ENCODE measurements at regions not wholly inside any gene's neighbourhood (a gene's known extent, or its start where the extent isn't known, plus 50 kb on each side); places are given as distances from the start of the nearest gene placed in this dataset.

DNA sequence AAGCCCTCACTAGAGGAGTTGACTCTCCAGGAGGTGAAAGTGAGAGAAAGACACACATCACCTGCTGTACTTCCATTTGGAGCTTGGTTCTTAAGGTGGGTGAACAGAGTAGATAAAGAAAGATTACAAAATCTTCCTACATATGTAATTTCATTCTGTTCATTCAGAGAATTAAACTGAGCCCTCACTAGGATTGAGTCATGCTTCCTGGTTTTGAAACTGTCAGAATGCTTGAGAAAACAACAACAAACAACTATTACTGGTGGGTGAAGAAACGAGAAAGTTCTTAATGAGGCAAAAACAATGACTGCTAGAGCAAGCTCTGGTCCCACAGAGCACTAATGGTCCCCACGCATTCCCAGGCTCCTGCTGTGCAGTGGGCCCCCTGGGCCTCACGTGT is 841.7 kb downstream of the VRK1 start:
- peaks cover 53% of the 10 kb centered on the region for H3K4me1 Mint-ChIP-seq (ENCODE audit: low read depth)
- no peaks in the 10 kb centered on the region for H3K9me3 Mint-ChIP-seq
- intact Hi-C loops (cut with micrococcal nuclease), result loop anchor here (5.0 kb wide), 2 partner anchors 68 to 182 kb away; no protein-coding TSS in a partner anchor
- peak overlapping the region; percentile 64 for H3K27ac Mint-ChIP-seq
- no peak for DNase-seq (ENCODE audit: low spot score)
- no peak overlapping the region for H3K4me3 Mint-ChIP-seq (ENCODE audit: low read depth)
- H3K36me3 Mint-ChIP-seq (ENCODE audit: low read depth), result no peaks in the 10 kb centered on the region
- no peaks in the 10 kb centered on the region for H3K27me3 Mint-ChIP-seq (ENCODE audit: low read depth)

DNA sequence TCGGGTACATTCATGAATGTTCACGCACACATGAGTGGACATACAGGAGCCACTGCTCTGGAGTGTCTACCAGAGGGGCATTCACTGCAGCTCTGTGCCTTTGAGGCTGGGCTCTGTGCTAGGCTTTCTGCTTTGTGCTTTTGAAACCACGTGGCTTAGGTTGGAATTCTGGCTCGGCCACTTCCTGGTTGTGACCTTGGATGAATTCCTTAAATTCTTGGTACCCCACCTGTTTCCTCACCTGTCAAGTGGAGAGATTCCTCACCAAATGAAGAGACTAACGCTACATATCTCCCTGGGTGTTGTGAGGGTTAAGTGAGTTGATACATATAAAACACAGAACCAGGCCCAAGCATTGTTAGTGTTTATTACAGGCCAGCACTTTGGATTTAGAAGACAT is 842.8 kb downstream of the VRK1 start:
- Mint-ChIP-seq H3K4me1 (ENCODE audit: low read depth) (peaks cover 43% of the 10 kb centered on the region), H3K27ac (no peak overlapping the region), H3K9me3 (no peaks in the 10 kb centered on the region), H3K4me3 (ENCODE audit: low read depth) (no peak overlapping the region), H3K36me3 (ENCODE audit: low read depth) (no peaks in the 10 kb centered on the region), H3K27me3 (ENCODE audit: low read depth) (no peaks in the 10 kb centered on the region)
- intact Hi-C loops (cut with micrococcal nuclease), result no loop called here
- DNase-seq (ENCODE audit: low spot score), result no peak

GRCh38 chr14:97641827-97642226 is 844.6 kb downstream of the VRK1 start:
- DNase-seq (ENCODE audit: low spot score), result no peak
- Mint-ChIP-seq H3K9me3 (no peaks in the 10 kb centered on the region), H3K4me3 (ENCODE audit: low read depth) (no peak overlapping the region), H3K4me1 (ENCODE audit: low read depth) (peaks cover 41% of the 10 kb centered on the region), H3K27ac (no peak overlapping the region), H3K27me3 (ENCODE audit: low read depth) (no peaks in the 10 kb centered on the region), H3K36me3 (ENCODE audit: low read depth) (no peaks in the 10 kb centered on the region)
- intact Hi-C loops (cut with micrococcal nuclease), result no loop called here

DNA sequence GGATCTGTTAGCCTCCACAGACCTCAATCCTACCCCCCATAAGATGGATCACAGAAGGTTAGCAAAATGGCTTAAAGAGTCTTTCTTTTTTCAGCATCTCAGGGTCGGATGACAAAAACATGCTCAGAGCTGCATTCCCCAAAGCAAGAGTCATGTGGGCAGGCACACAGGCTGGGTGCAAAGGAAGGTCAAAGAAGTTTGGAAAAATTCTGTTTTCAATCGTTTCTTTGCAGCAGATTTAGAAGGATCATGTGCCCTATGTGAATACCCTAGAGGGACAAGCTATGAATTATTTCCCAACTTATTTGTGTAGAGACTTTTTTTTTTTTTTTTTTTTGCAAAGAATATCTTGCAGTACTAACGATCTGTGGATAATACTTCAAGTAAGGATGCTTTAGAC is 845.4 kb downstream of the VRK1 start:
- Mint-ChIP-seq H3K27me3 (ENCODE audit: low read depth) (no peaks in the 10 kb centered on the region), H3K4me1 (ENCODE audit: low read depth) (peaks cover 34% of the 10 kb centered on the region), H3K9me3 (no peaks in the 10 kb centered on the region), H3K27ac (no peak overlapping the region), H3K36me3 (ENCODE audit: low read depth) (no peaks in the 10 kb centered on the region), H3K4me3 (ENCODE audit: low read depth) (no peak overlapping the region)
- no peak for DNase-seq (ENCODE audit: low spot score)
- intact Hi-C loops (cut with micrococcal nuclease), result no loop called here

- peaks cover 18% of the 10 kb centered on the region for H3K4me1 Mint-ChIP-seq (ENCODE audit: low read depth)
- H3K27me3 Mint-ChIP-seq (ENCODE audit: low read depth), result no peaks in the 10 kb centered on the region
- H3K9me3 Mint-ChIP-seq, result no peaks in the 10 kb centered on the region
- DNase-seq (ENCODE audit: low spot score), result no peak
- intact Hi-C loops (cut with micrococcal nuclease), result no loop called here
- no peak overlapping the region for H3K27ac Mint-ChIP-seq
- no peaks in the 10 kb centered on the region for H3K36me3 Mint-ChIP-seq (ENCODE audit: low read depth)
- H3K4me3 Mint-ChIP-seq (ENCODE audit: low read depth), result no peak overlapping the region
These were observed 847.2 kb downstream of the VRK1 start for GRCh38 chr14:97644365-97644764.

- Mint-ChIP-seq H3K27me3 (ENCODE audit: low read depth) (no peaks in the 10 kb centered on the region), H3K27ac (no peak overlapping the region), H3K9me3 (no peaks in the 10 kb centered on the region), H3K4me1 (ENCODE audit: low read depth) (no peaks in the 10 kb centered on the region), H3K4me3 (ENCODE audit: low read depth) (no peak overlapping the region), H3K36me3 (ENCODE audit: low read depth) (no peaks in the 10 kb centered on the region)
- no peak for DNase-seq (ENCODE audit: low spot score)
- intact Hi-C loops (cut with micrococcal nuclease), result no loop called here
These were observed 852.6 kb downstream of the VRK1 start for GRCh38 chr14:97649752-97650151.

DNA sequence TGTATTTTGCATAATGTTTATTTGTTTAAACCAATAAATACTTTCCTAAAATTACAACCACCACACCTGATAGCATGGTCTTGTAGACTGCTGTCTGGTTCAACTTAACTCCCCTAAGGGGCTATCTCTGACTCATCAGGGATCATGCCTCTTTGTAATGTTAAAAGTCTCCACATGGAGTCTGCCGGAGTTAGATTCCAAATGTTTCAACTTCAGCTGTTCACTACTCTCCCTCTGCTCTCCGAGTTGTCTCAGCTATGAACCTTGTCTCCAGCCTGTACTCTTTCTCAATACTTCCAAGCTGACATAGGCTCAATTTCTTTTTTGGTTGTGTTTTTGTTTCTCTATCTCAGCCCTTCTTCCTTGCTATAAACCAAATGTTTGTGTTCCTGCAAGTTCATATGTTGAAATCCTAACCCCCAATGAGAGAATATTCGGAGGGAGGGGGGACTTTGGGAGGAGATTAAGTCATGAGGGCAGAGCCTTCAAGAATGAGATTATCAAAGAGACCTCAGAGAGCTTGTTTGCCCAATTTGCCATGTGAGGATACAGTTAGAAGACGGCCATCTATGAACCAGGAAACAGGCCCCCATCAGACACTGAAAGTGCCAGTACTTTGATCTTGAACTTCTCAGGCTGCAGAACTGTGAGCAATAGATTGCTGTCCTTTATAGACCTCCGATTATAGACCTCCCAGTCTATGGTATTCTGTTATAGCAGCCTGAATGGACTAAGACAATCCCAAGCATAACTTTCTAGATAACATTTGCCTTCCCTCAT is 858.2 kb downstream of the VRK1 start:
- peaks cover 3% of the 10 kb centered on the region for H3K4me1 Mint-ChIP-seq (ENCODE audit: low read depth)
- no peaks in the 10 kb centered on the region for H3K36me3 Mint-ChIP-seq (ENCODE audit: low read depth)
- DNase-seq (ENCODE audit: low spot score), result no peak
- no peaks in the 10 kb centered on the region for H3K9me3 Mint-ChIP-seq
- no peaks in the 10 kb centered on the region for H3K27me3 Mint-ChIP-seq (ENCODE audit: low read depth)
- no peak overlapping the region for H3K4me3 Mint-ChIP-seq (ENCODE audit: low read depth)
- intact Hi-C loops (cut with micrococcal nuclease), result no loop called here
- H3K27ac Mint-ChIP-seq, result no peak overlapping the region

- no peak overlapping the region for H3K27ac Mint-ChIP-seq
- no peak for DNase-seq (ENCODE audit: low spot score)
- no peaks in the 10 kb centered on the region for H3K27me3 Mint-ChIP-seq (ENCODE audit: low read depth)
- no peaks in the 10 kb centered on the region for H3K9me3 Mint-ChIP-seq
- no peak overlapping the region for H3K4me3 Mint-ChIP-seq (ENCODE audit: low read depth)
- H3K36me3 Mint-ChIP-seq (ENCODE audit: low read depth), result no peaks in the 10 kb centered on the region
- intact Hi-C loops (cut with micrococcal nuclease), result no loop called here
- peaks cover 3% of the 10 kb centered on the region for H3K4me1 Mint-ChIP-seq (ENCODE audit: low read depth)
These were observed 860.4 kb downstream of the VRK1 start for GRCh38 chr14:97657609-97658008.

DNA sequence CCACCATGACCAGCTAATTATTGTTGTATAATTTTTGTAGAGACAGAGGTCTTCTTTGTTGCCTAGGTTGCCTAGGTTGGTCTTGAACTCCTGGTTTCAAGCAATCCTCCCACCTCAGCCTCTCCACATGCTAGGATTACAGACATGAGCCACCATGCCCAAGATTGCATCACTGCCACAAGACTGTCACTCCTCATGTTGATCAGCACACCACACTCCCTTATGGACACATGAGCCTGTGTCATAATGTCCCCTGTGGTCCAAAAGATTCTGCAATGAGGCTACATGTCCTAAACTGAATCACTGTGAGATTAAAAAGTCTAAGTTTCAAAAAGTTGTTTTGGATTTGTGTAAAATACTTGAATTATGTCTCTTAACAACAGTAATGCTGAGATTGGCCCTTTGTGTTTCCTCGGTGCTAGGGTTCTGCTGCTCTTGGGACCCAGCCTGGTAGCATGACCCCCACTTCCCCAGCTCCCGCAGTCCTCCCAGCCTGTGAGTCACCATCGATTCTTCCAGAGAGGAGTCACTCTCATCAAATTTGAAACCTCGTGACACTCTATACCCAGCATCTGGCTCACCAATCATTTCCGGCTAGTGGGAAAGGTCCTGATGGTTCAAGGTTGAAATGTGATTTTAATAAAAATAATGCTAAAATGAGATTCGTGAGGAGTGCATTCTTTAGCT is 890.9 kb downstream of the VRK1 start:
- no peak for DNase-seq (ENCODE audit: low spot score)
- H3K27ac Mint-ChIP-seq, result no peak overlapping the region
- no peaks in the 10 kb centered on the region for H3K36me3 Mint-ChIP-seq (ENCODE audit: low read depth)
- no peak overlapping the region for H3K4me3 Mint-ChIP-seq (ENCODE audit: low read depth)
- peaks cover 16% of the 10 kb centered on the region for H3K4me1 Mint-ChIP-seq (ENCODE audit: low read depth)
- no peaks in the 10 kb centered on the region for H3K27me3 Mint-ChIP-seq (ENCODE audit: low read depth)
- intact Hi-C loops (cut with micrococcal nuclease), result no loop called here
- H3K9me3 Mint-ChIP-seq, result no peaks in the 10 kb centered on the region

DNA sequence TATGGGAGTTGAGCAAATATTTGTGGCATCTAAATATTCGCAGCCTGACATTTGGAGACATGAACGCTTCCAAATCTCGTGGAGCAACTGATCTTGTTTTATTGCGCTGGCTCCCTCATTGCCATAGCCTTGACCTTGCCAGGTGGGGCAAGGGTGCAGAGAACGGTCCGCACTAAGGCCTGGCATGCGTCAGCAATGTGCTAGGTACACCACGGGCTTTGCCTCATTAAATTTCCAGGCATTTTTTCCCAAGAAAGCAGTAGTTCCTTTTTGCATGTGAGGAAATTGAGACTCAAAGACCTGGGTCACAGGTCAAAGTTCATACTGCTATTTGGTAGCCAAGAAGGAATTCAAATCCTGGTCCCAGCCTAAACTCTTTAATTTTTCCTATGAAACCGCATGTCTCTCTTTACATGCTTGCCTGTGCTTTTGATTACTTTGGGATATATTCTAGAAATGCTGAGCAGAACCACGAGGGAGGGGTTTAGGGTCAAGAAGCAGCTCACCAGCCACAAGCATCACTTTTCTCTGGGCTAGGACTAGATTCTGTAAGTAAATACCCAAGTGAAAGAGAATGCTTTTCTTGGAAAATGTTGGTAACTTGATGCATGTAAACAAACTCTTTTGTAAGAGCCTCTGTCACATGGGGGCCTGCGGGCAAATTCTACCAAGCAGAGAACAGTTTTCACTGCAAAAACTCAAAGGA is 891.6 kb downstream of the VRK1 start:
- H3K27me3 Mint-ChIP-seq (ENCODE audit: low read depth), result no peaks in the 10 kb centered on the region
- no peaks in the 10 kb centered on the region for H3K9me3 Mint-ChIP-seq
- H3K27ac Mint-ChIP-seq, result no peak overlapping the region
- H3K4me1 Mint-ChIP-seq (ENCODE audit: low read depth), result peaks cover 16% of the 10 kb centered on the region
- no peak for DNase-seq (ENCODE audit: low spot score)
- no peak overlapping the region for H3K4me3 Mint-ChIP-seq (ENCODE audit: low read depth)
- intact Hi-C loops (cut with micrococcal nuclease), result no loop called here
- no peaks in the 10 kb centered on the region for H3K36me3 Mint-ChIP-seq (ENCODE audit: low read depth)

DNA sequence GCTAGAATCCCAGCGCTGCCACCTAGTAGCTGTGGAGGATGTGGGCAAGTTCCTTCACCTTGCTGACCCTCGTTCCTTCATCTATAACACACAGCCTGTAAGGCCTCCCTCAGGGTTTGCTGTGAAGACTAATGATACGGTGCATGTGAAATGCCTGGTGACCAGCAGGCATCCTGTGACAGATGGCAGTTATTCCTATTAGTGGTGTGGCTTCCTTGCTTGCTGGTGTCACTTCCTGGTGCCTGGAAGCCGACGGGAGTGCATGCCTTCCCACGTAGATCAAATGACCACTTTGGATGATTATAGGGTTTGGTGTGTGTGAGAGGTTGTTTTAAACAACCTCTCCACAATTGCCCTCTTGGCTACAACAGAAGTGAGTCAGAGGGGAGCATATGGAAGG is 894.9 kb downstream of the VRK1 start:
- intact Hi-C loops (cut with micrococcal nuclease), result no loop called here
- H3K4me3 Mint-ChIP-seq (ENCODE audit: low read depth), result no peak overlapping the region
- H3K27ac Mint-ChIP-seq, result no peak overlapping the region
- H3K9me3 Mint-ChIP-seq, result no peaks in the 10 kb centered on the region
- DNase-seq (ENCODE audit: low spot score), result no peak
- no peaks in the 10 kb centered on the region for H3K27me3 Mint-ChIP-seq (ENCODE audit: low read depth)
- no peaks in the 10 kb centered on the region for H3K36me3 Mint-ChIP-seq (ENCODE audit: low read depth)
- H3K4me1 Mint-ChIP-seq (ENCODE audit: low read depth), result no peaks in the 10 kb centered on the region

DNA sequence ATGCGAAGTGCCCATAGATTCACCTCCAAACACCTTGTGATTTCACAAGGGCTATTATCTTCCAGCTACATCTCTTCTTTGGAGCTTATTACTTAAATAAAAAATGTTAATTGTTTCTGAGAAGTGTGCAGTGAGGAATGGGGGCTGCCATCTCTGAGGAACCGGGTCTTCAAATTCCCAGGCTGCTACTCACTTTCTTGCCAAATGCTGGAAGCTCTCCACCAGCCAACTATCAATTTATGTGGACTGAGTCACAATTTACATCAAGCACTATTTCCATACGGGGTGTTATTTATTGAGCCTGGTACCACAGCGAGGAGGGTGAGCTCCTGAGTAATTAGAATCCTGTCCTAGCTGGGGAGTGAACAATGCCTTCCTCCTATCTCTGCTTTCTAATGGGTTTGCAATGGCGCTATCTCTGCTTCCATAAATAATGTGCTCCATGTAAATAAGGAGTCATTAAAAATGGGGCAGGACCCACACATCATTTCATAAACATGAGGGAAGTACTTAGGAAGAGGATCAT is 898.3 kb downstream of the VRK1 start:
- Mint-ChIP-seq H3K27me3 (ENCODE audit: low read depth) (no peaks in the 10 kb centered on the region), H3K36me3 (ENCODE audit: low read depth) (peaks cover 17% of the 10 kb centered on the region), H3K4me3 (ENCODE audit: low read depth) (no peak overlapping the region), H3K4me1 (ENCODE audit: low read depth) (peaks cover 17% of the 10 kb centered on the region), H3K27ac (no peak overlapping the region), H3K9me3 (peaks cover 28% of the 10 kb centered on the region)
- DNase-seq (ENCODE audit: low spot score), result no peak
- intact Hi-C loops (cut with micrococcal nuclease), result loop anchor here (5.0 kb wide), 1 partner anchor 93 kb away; no protein-coding TSS in a partner anchor

DNA sequence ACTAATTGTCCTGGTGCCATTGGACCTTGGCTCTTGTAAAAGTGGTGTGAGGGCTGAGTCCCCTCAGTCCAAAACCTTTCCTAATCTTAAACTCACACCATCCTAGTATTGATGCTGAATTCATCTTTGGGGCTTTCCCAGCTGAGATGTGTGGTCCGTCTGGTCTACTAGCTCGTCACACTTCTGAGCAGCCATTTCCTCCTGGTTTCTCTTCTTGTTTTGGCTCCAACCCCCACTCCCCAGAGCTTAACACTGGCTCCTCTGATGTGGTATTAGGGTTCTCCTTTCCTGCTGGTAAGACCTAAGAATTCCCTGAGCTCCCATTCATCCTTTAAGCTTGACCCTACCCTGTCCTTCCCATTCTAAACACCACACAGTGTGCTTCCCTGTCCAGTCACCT is 900.6 kb downstream of the VRK1 start:
- Mint-ChIP-seq H3K4me3 (ENCODE audit: low read depth) (no peak overlapping the region), H3K9me3 (peaks cover 30% of the 10 kb centered on the region), H3K4me1 (ENCODE audit: low read depth) (peaks cover 24% of the 10 kb centered on the region), H3K27me3 (ENCODE audit: low read depth) (no peaks in the 10 kb centered on the region), H3K36me3 (ENCODE audit: low read depth) (peaks cover 19% of the 10 kb centered on the region), H3K27ac (peak overlapping the region; percentile 69)
- intact Hi-C loops (cut with micrococcal nuclease), result loop anchor here (5.0 kb wide), 1 partner anchor 95 kb away; no protein-coding TSS in a partner anchor
- DNase-seq (ENCODE audit: low spot score), result no peak
